Mucosa of gallbladder (tissue), 1 donor: ENCODE measurements at regions not wholly inside any gene's neighbourhood (a gene's known extent, or its start where the extent isn't known, plus 50 kb on each side); places are given as distances from the start of the nearest gene placed in this dataset.

Experiments used
- DNase-seq: peaks from one replicate; pipeline ENCODE4 v3.0.0-alpha.2; 2020; ENCODE audit warnings: low spot score
- donor health status: DM: no; HTN: no; CAD: no.

- DNase-seq = no peak
Observed at GRCh38 chr9:2923766-2924379, 80.0 kb upstream of the PUM3 start.

DNA sequence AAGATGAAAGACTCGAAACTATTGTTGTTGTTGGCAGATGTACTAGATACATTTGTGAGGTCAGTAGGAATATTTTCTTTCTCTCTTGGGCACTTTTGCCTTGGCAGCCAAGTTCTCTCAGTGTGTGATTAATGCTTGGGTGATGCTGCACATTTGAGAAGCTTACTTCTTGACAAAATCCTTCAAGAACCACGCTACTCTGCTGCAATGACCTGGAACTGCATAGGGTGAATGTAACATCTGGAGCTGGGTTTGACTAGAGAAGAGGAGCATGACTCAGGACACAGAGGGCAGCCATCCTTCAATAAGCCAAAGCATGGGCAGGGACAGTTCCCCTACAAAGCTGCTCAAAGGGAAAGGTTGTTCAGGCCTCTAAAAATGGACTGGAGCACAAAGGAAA, 75.5 kb upstream of the PUM3 start:
- no peak for DNase-seq

DNA sequence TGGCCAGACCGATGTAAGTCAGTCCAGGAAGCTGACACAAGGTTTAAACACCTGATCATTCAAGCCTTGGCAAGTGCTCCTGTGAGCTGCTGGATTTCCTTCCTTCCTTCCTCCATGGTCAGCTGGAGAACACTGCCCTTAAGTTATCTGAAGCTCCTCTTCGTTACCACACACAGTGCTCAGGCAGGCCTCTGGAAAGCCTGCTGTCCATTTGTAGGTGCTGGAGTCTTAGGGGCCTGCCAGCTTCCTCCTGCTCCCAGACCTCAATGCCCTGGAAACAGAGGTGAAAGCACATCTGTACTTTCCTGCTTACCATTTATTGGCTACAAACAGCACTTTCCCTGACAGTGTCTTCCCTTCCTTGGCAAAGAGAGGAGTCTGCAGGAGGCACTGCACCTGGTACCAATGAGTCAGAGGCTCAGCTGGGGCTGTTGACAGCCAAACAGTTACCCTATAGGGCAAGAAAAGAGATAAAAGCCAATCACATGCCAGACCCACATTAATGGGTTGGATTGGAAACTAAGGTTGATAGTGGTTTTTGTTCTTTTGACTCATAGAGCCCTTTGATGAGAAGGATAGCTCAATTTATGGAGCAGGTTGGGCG, 72.6 kb upstream of the PUM3 start:
- no peak for DNase-seq

DNA sequence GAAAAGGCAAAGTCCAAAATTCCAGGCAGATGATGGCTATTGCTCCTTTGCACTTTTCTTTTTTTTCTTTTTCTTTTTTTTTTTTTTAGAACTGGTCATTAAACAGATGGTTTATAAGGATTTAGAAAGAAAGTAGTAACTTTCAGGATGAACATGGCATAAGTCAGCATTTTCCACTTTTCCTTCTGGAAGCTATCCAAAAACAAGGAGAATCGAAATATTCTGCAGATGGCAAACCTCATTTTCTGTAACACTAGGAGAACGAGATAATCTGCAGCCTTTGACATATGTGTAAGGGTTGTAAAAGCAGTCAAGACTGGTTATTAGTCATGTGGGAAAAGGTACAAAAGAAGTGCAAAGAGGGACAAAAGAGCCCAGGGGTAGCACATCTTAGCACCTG, 69.1 kb upstream of the PUM3 start:
- DNase-seq = no peak

DNA sequence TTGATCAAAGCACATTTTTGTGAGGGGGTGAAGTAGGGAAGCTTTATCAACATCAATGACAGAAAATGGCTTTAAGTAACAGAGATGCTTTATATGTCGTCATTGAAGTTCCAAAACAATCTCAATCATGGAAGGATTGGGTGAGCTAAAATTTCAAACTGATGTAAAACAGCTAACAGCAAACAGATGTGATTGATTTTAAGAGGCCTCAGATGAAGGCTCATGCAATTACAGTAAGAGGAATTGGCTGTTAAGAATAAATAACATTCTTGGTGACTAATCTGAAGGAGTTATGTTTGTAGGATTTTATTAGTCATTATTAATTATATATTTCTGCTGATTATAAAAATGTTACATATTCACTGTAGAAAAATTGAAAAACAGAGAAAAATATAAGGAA, 63.5 kb upstream of the PUM3 start:
- no peak for DNase-seq

- no peak for DNase-seq
Observed at GRCh38 chr9:2904242-2904930, 60.5 kb upstream of the PUM3 start.
